Suprapubic skin (tissue), 3 donors: ENCODE measurements at regions not wholly inside any gene's neighbourhood (a gene's known extent, or its start where the extent isn't known, plus 50 kb on each side); places are given as distances from the start of the nearest gene placed in this dataset.

Experiments used
- CTCF ChIP-seq, 2 donors: fragments of 200-600 bp in 1 of 2; fragments of 450-650 bp in 1 of 2; sonication (generic) in 1 of 2; IDR thresholded peaks; one replicate each; pipeline ENCODE4 v1.5.1; 2016 to 2019; ENCODE audit warnings: antibody characterized with exemption in 2 of 2, mild to moderate bottlenecking in 1 of 2, moderate library complexity in 1 of 2
- POLR2A ChIP-seq, 2 donors: fragments of 450-650 bp; IDR thresholded peaks; one replicate each; pipeline ENCODE4 v1.6.1; 2017; ENCODE audit warnings: antibody characterized with exemption in 2 of 2, mild to moderate bottlenecking in 2 of 2, moderate library complexity in 2 of 2

GRCh38 chr10:11682267-11682683 lies 59.9 kb upstream of the ECHDC3 start:
- TF ChIP-seq CTCF (IDR thresholded peaks at IDR 0.05) (no peak), POLR2A (IDR thresholded peaks at IDR 0.05) (no peak)
